HG02870 (cell line): ENCODE measurements at regions not wholly inside any gene's neighbourhood (a gene's known extent, or its start where the extent isn't known, plus 50 kb on each side); places are given as distances from the start of the nearest gene placed in this dataset.

ENCODE experiments used
- ATAC-seq: cut with Tn5 transposase; IDR thresholded peaks from one replicate; pipeline ENCODE4 v1.9.1; 2021; ENCODE audit warnings: mild to moderate bottlenecking, moderate library complexity; ENCODE audit not compliant: unreplicated experiment

DNA sequence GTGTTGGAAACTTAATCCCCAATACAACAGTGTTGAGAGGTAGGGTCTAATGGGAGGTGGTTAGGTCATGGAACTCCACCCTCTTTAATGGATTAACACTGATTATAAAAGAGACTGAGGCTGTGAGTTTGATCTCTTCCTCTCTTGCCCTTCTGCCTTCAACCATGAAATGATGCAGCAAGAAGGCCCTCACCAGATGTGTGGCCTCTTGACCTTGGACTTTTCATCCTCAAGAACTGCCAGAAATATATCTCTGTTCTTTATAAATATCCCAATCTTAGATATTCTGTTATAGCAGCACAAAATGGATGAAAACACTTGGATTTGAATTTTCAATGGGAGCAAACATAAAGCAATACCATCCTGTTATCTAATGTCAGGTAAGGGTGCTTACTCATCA, 67.6 kb downstream of the NMUR2 start:
- no peak for ATAC-seq

GRCh38 chr5:152335461-152335860, 69.6 kb downstream of the NMUR2 start:
- no peak for ATAC-seq

GRCh38 chr5:152332716-152333460, 72.2 kb downstream of the NMUR2 start:
- no peak for ATAC-seq

DNA sequence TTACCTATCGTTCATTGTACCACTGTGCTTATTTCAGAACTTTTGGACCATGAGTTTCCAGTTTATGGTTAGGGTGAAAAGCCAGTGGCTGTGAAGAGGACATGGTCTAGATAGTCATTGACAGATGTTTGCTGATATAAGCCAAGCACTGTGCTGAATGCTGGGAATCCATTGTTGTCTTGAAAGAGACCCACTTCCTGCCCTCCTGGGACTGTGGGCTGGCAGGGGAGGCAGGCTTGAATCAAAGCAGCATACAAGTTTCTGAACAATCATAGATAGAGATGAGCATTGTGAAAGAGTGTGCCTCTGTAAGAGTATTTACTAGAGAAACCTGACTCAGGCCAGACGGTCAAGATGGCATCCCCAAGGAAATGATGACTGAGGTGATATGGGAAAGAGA, 73.4 kb downstream of the NMUR2 start:
- no peak for ATAC-seq

DNA sequence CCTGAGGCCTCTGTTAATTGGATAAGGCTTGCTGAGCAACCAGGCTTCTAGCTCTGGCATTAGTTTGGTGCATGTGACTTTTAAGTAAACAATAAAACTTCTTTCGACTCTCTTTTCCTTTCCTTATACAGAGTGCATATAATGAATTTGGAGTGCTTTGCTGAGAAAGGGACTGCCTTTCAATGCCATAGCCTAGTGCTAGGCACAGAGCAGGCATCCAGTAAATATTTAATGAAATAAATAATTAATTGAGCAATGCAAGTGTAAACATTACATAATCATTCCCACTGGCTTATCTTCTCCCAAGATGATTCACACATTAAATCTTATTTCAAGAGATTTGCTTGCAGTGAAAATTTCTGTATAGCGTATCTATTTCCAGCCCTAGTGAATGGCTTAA, 74.1 kb downstream of the NMUR2 start:
- ATAC-seq, result no peak

DNA sequence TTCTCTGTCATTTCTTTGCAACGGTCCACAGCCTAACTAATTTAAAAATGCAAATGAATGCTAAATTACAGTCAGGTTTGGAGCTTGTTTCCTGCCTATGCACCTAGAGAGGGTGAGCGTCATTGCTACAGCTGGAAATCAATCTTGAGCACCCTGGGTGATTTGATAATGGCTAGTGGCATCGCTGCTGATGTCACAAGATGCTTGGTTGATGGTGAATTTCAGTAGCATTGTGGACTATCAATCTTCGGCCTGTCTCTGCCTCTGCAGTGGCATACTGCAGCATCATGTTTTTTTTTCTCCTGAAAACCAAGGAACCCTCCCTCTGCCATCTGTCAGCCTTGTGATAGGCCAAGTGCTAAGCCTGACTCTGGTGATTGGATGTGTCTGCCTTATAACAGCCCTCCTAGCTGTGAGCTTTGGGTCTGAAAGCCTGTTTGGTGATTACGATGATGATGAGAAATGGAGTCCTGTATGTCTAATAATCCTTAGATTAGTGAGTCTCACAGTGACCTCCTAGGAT, 75.3 kb downstream of the NMUR2 start:
- ATAC-seq, result no peak

GRCh38 chr5:152329207-152329606, 75.9 kb downstream of the NMUR2 start:
- ATAC-seq, result no peak

DNA sequence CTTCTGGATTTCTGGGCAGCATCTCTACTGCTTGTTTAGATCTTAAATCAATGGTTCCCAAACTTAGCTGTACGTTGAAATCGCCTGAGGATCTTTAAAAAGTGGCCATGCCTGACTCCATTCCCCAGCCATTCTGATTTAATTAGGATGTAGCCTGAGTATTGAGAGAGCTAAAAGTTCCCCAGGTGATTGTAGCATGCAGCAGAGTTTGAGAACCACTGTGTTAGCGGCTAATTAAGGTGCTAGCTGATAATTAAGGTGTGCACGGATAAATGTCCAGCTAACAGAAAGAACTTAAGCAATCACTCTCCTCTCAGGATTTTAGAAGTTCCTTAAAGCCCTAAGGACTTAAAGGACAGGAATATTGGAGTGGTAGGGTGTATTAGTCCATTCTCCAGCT, 89.1 kb downstream of the NMUR2 start:
- no peak for ATAC-seq

DNA sequence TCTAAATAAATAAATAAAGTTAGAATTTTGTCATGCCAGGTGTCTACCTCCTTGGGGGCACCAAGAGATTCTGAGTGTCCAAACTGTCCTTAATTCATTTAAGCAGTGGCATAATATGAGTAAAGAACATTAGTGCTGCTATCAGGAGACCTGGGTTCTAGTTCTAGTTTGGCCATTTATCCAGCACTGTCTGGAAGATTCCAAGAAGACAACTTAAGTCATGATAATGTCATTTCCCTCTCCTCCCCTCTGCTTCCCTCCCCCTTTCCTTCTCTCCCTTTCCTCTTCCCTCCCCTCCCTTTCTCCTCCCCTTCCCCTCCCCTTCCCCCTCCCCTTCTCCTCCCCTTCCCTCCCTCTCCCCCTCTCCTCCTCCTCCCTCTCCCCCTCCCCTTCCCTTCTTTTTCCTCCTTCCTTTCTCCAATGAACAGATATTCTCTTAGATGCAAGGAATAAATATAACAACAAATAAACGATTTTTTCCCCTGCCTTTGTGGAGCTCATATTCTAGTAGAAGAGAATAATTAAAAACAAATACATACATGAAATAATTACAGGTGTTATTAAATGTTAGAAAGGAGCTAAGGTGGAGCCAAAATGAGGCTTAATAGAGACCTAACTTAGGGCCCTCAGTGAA, 90.8 kb downstream of the NMUR2 start:
- ATAC-seq, result no peak

- no peak for ATAC-seq
Observed at GRCh38 chr5:152309926-152310450, 95.1 kb downstream of the NMUR2 start.

DNA sequence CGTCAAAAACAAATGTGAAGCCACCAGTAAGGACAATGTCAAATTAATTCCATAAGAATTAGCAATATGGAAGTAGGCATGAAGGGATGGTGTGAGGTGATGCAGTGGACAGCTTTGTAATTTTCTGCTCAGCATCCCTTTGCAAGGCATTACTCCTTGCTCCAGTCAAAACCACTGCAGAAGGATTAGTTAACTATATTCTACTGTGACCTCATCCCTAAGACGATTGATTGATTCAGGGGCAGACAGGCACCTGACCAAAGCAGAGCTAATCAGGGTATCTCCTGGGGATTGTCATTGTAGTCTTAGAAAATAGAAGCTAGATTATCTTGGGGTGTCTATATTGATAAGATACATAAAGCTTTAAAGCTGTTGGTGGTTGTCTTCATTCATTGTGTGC, 98.7 kb downstream of the NMUR2 start:
- no peak for ATAC-seq

DNA sequence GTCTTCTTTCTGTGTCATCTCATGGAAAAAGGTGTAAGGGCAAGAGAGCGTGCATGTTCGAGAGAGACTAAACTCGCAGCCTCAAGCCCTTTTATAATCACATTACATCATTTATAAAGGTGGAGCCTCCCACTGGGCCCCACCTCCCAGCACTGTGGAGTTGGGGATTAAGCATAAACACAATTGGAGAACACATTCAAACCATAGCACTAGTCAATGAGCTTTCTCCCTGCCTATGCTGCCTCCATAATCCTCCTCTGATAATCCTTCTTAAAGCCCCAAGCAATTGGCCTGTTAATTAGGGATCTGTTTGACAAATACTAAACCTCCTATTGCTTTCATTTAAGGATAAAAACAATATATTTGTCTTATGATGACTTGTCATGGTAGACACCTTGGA, 99.6 kb downstream of the NMUR2 start:
- no peak for ATAC-seq

DNA sequence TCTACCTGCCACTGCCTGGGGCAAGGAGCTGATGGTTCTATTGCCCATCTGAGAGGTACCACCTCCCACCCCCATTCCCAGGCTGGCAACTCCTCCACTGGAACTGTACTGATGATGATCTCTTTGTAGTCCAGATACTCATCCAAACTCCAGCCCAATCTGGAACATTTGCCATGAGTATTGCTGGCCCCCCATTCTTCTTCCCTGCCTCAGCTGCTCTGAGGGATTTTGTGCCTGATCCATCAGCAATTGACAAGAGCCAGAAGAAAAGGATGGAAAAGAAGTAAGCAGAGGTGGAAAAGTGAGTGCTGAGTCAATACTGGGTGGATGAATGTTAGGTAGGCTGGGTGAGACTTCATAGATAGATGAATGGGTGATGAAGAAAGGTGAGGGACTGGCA, 101.2 kb downstream of the NMUR2 start:
- ATAC-seq, result no peak

- ATAC-seq, result no peak
Observed at GRCh38 chr5:152297866-152298265, 107.2 kb downstream of the NMUR2 start.

GRCh38 chr5:152293189-152293588, 111.9 kb downstream of the NMUR2 start:
- no peak for ATAC-seq

- no peak for ATAC-seq
Observed at GRCh38 chr5:152290181-152290580, 114.9 kb downstream of the NMUR2 start.

- ATAC-seq, result no peak
Observed at GRCh38 chr5:152288917-152289595, 116.0 kb downstream of the NMUR2 start.

DNA sequence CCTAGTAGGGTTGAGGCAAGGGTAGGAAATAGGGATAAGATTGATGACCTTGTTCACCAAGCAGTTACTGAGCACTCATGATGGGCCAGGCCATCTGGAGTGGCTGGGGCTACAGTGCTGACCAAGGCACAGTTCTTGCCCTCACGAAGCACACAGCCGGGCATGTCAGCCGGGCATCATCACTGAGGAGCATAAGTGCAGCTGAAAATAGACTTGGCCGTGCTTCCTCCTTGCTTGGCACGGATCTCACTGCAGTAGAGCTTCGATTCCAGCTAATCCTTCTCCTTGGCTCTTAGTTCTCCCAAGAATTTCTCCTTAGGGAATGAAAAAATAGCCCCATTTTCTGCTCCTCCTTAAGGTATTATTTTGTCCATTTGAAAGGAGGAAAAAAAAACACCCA, 116.6 kb downstream of the NMUR2 start:
- no peak for ATAC-seq

- ATAC-seq, result no peak
Observed at GRCh38 chr5:152285764-152286163, 119.3 kb downstream of the NMUR2 start.

GRCh38 chr5:152282331-152282730, 122.7 kb downstream of the NMUR2 start:
- no peak for ATAC-seq

GRCh38 chr5:152277936-152278335, 127.1 kb downstream of the NMUR2 start:
- no peak for ATAC-seq

DNA sequence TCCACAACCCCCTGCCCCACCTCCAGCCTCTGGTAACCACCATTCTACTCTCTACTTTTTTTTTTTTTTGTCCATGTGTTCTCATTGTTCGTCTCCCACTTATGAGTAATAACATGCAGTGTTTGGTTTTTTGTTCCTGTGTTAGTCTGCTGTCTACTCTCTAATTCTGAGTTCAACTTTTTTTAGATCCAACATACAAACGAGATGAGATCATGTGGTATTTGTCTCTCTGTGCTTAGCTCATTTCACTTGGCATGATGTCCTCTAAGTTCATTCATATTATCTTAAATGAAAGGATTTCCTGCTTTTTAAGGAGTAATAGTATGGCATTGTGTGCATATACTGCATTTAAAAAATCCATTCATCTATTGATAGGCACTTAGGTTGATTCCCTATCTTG, 130.9 kb downstream of the NMUR2 start:
- ATAC-seq, result no peak
